Type B pancreatic cell (in vitro differentiated cells): ENCODE measurements at regions not wholly inside any gene's neighbourhood (a gene's known extent, or its start where the extent isn't known, plus 50 kb on each side); places are given as distances from the start of the nearest gene placed in this dataset.
A peak's percentile ranks its signal among the peaks of the same experiment; 100 is the strongest.

Experiments
- DNase-seq: peaks from one replicate; pipeline ENCODE4 v3.0.0; 2021; ENCODE audit warnings: mixed read lengths; ENCODE audit not compliant: unreplicated experiment; ENCODE audit errors: extremely low spot score
- H3K27ac Mint-ChIP-seq: 2 replicates; pipeline ENCODE4 v1.8.0; 2021; ENCODE audit warnings: mild to moderate bottlenecking, mixed read lengths
- H3K27me3 Mint-ChIP-seq: 2 replicates; pipeline ENCODE4 v1.8.0; 2021; ENCODE audit warnings: mixed read lengths
- H3K36me3 Mint-ChIP-seq: 2 replicates; pipeline ENCODE4 v1.8.0; 2021; ENCODE audit warnings: mixed read lengths
- H3K4me1 Mint-ChIP-seq: one replicate; pipeline ENCODE4 v1.8.0; 2021; ENCODE audit warnings: mixed read lengths; ENCODE audit not compliant: unreplicated experiment
- H3K4me3 Mint-ChIP-seq: 2 replicates; pipeline ENCODE4 v1.8.0; 2021; ENCODE audit warnings: mild to moderate bottlenecking, mixed read lengths
- H3K9me3 Mint-ChIP-seq: 2 replicates; pipeline ENCODE4 v1.8.0; 2021; ENCODE audit warnings: mixed read lengths
- CTCF ChIP-seq: fragments of 200-600 bp; sonication (generic); conservative IDR thresholded peaks from 2 replicates; pipeline ENCODE4 v1.5.0; 2021; ENCODE audit warnings: antibody characterized with exemption, mild to moderate bottlenecking

- Mint-ChIP-seq H3K4me1 (peaks cover 38% of the 10 kb centered on the region), H3K27ac (peak overlapping the region; percentile 94), H3K27me3 (no peaks in the 10 kb centered on the region), H3K36me3 (no peaks in the 10 kb centered on the region), H3K4me3 (no peak overlapping the region), H3K9me3 (no peaks in the 10 kb centered on the region)
- no peak for TF ChIP-seq CTCF
- DNase-seq: no peak
Observed at GRCh38 chr16:85436636-85437165, 176.4 kb upstream of the GSE1 start.

GRCh38 chr16:85437166-85438052, 175.7 kb upstream of the GSE1 start:
- no peaks in the 10 kb centered on the region for H3K9me3 Mint-ChIP-seq
- peak overlapping the region; percentile 94 for H3K27ac Mint-ChIP-seq
- no peak for DNase-seq
- H3K36me3 Mint-ChIP-seq: no peaks in the 10 kb centered on the region
- peaks cover 38% of the 10 kb centered on the region for H3K4me1 Mint-ChIP-seq
- H3K4me3 Mint-ChIP-seq: peak overlapping the region; percentile 76
- no peak for TF ChIP-seq CTCF
- no peaks in the 10 kb centered on the region for H3K27me3 Mint-ChIP-seq

- no peaks in the 10 kb centered on the region for H3K36me3 Mint-ChIP-seq
- H3K9me3 Mint-ChIP-seq: no peaks in the 10 kb centered on the region
- DNase-seq: no peak
- H3K27me3 Mint-ChIP-seq: peaks cover 2% of the 10 kb centered on the region
- no peak overlapping the region for H3K4me3 Mint-ChIP-seq
- TF ChIP-seq CTCF: no peak
- H3K27ac Mint-ChIP-seq: peak overlapping the region; percentile 50
- H3K4me1 Mint-ChIP-seq: peaks cover 41% of the 10 kb centered on the region
Observed at GRCh38 chr16:85438981-85439685, 174.0 kb upstream of the GSE1 start.

- H3K27ac Mint-ChIP-seq: no peak overlapping the region
Observed at GRCh38 chr16:85440744-85441143, 172.4 kb upstream of the GSE1 start.

More at GRCh38 chr16:85440744-85441143, 172.4 kb upstream of the GSE1 start:
- no peak for TF ChIP-seq CTCF
- no peaks in the 10 kb centered on the region for H3K9me3 Mint-ChIP-seq
- peaks cover 38% of the 10 kb centered on the region for H3K4me1 Mint-ChIP-seq
- H3K27me3 Mint-ChIP-seq: peaks cover 2% of the 10 kb centered on the region
- H3K4me3 Mint-ChIP-seq: no peak overlapping the region
- no peaks in the 10 kb centered on the region for H3K36me3 Mint-ChIP-seq
- no peak for DNase-seq
